ENCODE measurements at regions not wholly inside any gene's neighbourhood (a gene's known extent, or its start where the extent isn't known, plus 50 kb on each side); places are given as distances from the start of the nearest gene placed in this dataset.

DNA sequence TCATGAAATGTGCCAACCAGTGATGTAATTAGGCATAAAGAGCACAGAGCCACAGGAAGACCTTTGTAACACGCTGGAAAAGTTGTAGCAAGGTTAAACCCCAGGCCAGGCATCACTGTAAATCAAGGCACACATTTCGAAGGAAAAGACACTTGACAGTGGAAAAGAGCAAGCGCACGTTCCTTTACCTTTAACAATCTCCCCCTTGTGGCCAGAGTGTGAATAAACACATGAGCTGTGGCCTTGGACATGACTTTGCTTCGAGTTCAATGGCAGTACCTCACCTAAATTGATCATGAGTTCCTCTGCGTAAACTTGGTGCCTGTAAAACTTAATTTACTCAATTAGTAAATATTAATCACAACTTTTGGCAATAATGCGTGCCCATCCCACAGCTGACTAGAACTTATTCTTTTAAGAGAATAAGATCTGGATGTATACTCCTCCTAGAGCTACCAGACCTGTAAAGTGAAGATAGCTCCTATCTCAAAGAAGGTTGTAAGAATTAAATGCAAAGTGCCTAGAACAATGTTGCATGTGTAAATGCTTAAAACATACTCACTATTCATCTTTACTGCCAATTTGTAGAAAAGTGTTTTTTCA, 757.0 kb upstream of the NECTIN3 start:
- TF ChIP-seq, protein P1, sequence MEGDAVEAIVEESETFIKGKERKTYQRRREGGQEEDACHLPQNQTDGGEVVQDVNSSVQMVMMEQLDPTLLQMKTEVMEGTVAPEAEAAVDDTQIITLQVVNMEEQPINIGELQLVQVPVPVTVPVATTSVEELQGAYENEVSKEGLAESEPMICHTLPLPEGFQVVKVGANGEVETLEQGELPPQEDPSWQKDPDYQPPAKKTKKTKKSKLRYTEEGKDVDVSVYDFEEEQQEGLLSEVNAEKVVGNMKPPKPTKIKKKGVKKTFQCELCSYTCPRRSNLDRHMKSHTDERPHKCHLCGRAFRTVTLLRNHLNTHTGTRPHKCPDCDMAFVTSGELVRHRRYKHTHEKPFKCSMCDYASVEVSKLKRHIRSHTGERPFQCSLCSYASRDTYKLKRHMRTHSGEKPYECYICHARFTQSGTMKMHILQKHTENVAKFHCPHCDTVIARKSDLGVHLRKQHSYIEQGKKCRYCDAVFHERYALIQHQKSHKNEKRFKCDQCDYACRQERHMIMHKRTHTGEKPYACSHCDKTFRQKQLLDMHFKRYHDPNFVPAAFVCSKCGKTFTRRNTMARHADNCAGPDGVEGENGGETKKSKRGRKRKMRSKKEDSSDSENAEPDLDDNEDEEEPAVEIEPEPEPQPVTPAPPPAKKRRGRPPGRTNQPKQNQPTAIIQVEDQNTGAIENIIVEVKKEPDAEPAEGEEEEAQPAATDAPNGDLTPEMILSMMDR (conservative IDR thresholded peaks at IDR 0.05), result peak; percentile 78
- no peak for TF ChIP-seq ZFX (IDR thresholded peaks at IDR 0.05)
